K562 (cell line): ENCODE measurements at regions not wholly inside any gene's neighbourhood (a gene's known extent, or its start where the extent isn't known, plus 50 kb on each side); places are given as distances from the start of the nearest gene placed in this dataset.

Experiments
- CHD4 ChIP-seq: fragments of 200-600 bp; sonication (generic); IDR thresholded peaks from 3 replicates; pipeline ENCODE4 v1.6.1; 2012; ENCODE audit warnings: low read depth, mild to moderate bottlenecking, mixed read lengths, low read length, inconsistent platforms; ENCODE audit not compliant: insufficient read depth, insufficient replicate concordance, poor library complexity, severe bottlenecking
- E2F5 ChIP-seq: sonication (generic); formaldehyde crosslinking; IDR thresholded peaks from 2 replicates; pipeline ENCODE4 v1.8.0; 2022; ENCODE audit warnings: mild to moderate bottlenecking, missing genetic modification reagents
- FOXM1 ChIP-seq, 2 experiments: fragments of 450-650 bp in 1 of 2; sonication (generic) in 1 of 2; formaldehyde crosslinking in 1 of 2; IDR thresholded peaks; 2 replicates each; pipeline versions ENCODE4 v1.6.1 to v1.9.0; 2017 to 2022; ENCODE audit warnings: low read depth in 2 of 2, mild to moderate bottlenecking in 2 of 2, missing genetic modification reagents in 1 of 2, moderate library complexity in 1 of 2
- POLR2AphosphoS5 ChIP-seq: IDR thresholded peaks from 2 replicates; pipeline ENCODE4 v1.6.1; 2011; ENCODE audit warnings: mild to moderate bottlenecking, low read depth, low read length, moderate library complexity; ENCODE audit not compliant: control insufficient read depth, insufficient read depth
- RCOR1 ChIP-seq, 2 experiments: IDR thresholded peaks; 2 replicates each; pipeline ENCODE4 v1.6.1; 2012; ENCODE audit warnings: low read depth in 2 of 2, low read length in 2 of 2, borderline replicate concordance in 1 of 2, improper control_type of control experiment in 1 of 2
- TBL1XR1 ChIP-seq, 2 experiments: IDR thresholded peaks; 2 replicates each; pipeline ENCODE4 v1.6.1; 2012; ENCODE audit warnings: improper control_type of control experiment in 2 of 2, low read length in 2 of 2, mild to moderate bottlenecking in 1 of 2
- TF ChIP-seq, protein P1 (sequence below): fragments of 450-650 bp; IDR thresholded peaks from 2 replicates; pipeline ENCODE4 v1.6.1; 2016; ENCODE audit warnings: low read depth, mild to moderate bottlenecking, moderate library complexity
- TF ChIP-seq, protein P2 (sequence below), 3 experiments: IDR thresholded peaks in 2 of 3; conservative IDR thresholded peaks in 1 of 3; 2 replicates each; pipeline ENCODE4 v1.5.1; 2011 to 2012; ENCODE audit warnings: low read length in 3 of 3, mild to moderate bottlenecking in 3 of 3, control low read depth in 2 of 3, improper control_type of control experiment in 1 of 3, inconsistent platforms in 1 of 3, low read depth in 1 of 3, mixed read lengths in 1 of 3, moderate library complexity in 1 of 3; ENCODE audit not compliant: insufficient read depth in 2 of 3

DNA sequence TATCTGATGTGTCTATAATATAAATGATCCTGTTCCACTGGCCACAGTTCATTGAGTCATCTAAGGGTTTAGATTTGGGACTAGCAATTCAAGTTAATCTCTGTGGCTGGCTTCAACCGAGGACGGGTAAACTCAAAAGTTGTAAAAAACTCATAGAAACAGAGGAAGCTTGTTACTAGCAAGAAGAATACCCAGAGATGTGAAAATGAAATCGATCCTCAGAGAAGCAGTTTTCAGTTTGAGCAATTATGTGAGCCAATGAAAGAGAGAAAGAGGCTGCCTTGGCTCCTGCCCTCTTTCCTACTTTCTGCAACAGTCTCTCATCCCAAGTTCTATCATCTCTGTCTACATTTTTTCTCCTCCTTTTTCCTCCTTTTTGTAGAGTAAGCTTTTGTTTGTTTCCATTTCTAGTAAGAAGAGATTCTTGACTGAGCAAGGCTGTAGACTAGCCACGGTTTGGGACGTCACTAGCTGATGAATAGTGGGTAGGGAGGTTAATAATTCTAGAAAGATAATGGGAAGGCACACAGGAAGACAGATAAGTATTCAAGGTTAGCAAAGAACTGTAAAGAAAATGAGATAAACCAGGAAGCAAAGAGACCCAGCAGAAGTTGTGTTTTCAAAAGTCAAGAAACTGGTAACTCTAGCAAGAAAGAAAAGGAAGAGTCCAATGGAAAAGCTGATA lies 298.9 kb upstream of the NR2F2 start:
- TF ChIP-seq POLR2AphosphoS5 (no peak), TBL1XR1 (IDR thresholded peaks at IDR 0.05; ENCODE audit: low read length in 2 of 2) (no peak), E2F5 (no peak), CHD4 (no peak), FOXM1 (IDR thresholded peaks at IDR 0.05; ENCODE audit: low read depth) (no peak), FOXM1 (CRISPR knock-in tag; IDR thresholded peaks at IDR 0.05; ENCODE audit: low read depth) (no peak), RCOR1 (IDR thresholded peaks at IDR 0.05; ENCODE audit: borderline replicate concordance in 1 of 2, low read depth in 2 of 2, low read length in 2 of 2) (no peak)
- TF ChIP-seq, protein P1, sequence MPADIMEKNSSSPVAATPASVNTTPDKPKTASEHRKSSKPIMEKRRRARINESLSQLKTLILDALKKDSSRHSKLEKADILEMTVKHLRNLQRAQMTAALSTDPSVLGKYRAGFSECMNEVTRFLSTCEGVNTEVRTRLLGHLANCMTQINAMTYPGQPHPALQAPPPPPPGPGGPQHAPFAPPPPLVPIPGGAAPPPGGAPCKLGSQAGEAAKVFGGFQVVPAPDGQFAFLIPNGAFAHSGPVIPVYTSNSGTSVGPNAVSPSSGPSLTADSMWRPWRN, result no peak
- TF ChIP-seq, protein P2, sequence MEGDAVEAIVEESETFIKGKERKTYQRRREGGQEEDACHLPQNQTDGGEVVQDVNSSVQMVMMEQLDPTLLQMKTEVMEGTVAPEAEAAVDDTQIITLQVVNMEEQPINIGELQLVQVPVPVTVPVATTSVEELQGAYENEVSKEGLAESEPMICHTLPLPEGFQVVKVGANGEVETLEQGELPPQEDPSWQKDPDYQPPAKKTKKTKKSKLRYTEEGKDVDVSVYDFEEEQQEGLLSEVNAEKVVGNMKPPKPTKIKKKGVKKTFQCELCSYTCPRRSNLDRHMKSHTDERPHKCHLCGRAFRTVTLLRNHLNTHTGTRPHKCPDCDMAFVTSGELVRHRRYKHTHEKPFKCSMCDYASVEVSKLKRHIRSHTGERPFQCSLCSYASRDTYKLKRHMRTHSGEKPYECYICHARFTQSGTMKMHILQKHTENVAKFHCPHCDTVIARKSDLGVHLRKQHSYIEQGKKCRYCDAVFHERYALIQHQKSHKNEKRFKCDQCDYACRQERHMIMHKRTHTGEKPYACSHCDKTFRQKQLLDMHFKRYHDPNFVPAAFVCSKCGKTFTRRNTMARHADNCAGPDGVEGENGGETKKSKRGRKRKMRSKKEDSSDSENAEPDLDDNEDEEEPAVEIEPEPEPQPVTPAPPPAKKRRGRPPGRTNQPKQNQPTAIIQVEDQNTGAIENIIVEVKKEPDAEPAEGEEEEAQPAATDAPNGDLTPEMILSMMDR (IDR thresholded peaks at IDR 0.05 in 2 of 3, conservative IDR thresholded peaks at IDR 0.05 in 1 of 3; ENCODE audit: insufficient read depth in 2 of 3, low read depth in 1 of 3, low read length in 3 of 3), result no peak
